ENCODE measurements at regions not wholly inside any gene's neighbourhood (a gene's known extent, or its start where the extent isn't known, plus 50 kb on each side); places are given as distances from the start of the nearest gene placed in this dataset.
A peak's percentile ranks its signal among the peaks of the same experiment; 100 is the strongest.

DNA sequence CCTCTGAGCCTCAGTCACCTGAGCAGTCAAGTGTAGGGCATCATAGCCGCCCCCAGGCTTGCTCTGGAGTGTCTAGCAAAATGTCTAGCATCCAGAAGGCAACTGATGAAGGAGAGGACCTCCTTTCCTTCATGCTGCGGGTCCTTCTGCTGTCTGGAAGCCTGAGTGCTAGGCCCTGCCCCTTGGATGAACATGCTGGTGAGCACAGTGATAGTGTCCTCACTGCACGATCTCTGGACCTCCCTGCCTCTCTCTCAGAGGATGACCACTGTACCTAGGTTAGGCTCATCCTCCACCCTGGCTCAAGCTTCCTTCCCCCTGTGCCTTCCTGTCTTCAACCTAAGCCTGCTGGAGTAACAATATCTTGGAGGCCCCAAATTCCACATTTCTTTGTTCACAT, 128.6 kb downstream of the TENT5C start (continued):
- TF ChIP-seq ZNF281 (CRISPR knock-in tag; IDR thresholded peaks at IDR 0.05), result no peak
- no peak for TF ChIP-seq ETV6 (CRISPR knock-in tag; IDR thresholded peaks at IDR 0.05)
- TF ChIP-seq AFF4 (CRISPR knock-in tag; IDR thresholded peaks at IDR 0.05; ENCODE audit: borderline replicate concordance), result no peak
- TF ChIP-seq SMAD3 (CRISPR knock-in tag; IDR thresholded peaks at IDR 0.05; ENCODE audit: borderline replicate concordance), result no peak
- no peak for TF ChIP-seq ZNF263 (CRISPR knock-in tag; IDR thresholded peaks at IDR 0.05; ENCODE audit: low read depth)
- TF ChIP-seq, protein P1, sequence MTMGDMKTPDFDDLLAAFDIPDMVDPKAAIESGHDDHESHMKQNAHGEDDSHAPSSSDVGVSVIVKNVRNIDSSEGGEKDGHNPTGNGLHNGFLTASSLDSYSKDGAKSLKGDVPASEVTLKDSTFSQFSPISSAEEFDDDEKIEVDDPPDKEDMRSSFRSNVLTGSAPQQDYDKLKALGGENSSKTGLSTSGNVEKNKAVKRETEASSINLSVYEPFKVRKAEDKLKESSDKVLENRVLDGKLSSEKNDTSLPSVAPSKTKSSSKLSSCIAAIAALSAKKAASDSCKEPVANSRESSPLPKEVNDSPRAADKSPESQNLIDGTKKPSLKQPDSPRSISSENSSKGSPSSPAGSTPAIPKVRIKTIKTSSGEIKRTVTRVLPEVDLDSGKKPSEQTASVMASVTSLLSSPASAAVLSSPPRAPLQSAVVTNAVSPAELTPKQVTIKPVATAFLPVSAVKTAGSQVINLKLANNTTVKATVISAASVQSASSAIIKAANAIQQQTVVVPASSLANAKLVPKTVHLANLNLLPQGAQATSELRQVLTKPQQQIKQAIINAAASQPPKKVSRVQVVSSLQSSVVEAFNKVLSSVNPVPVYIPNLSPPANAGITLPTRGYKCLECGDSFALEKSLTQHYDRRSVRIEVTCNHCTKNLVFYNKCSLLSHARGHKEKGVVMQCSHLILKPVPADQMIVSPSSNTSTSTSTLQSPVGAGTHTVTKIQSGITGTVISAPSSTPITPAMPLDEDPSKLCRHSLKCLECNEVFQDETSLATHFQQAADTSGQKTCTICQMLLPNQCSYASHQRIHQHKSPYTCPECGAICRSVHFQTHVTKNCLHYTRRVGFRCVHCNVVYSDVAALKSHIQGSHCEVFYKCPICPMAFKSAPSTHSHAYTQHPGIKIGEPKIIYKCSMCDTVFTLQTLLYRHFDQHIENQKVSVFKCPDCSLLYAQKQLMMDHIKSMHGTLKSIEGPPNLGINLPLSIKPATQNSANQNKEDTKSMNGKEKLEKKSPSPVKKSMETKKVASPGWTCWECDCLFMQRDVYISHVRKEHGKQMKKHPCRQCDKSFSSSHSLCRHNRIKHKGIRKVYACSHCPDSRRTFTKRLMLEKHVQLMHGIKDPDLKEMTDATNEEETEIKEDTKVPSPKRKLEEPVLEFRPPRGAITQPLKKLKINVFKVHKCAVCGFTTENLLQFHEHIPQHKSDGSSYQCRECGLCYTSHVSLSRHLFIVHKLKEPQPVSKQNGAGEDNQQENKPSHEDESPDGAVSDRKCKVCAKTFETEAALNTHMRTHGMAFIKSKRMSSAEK (CRISPR knock-in tag; IDR thresholded peaks at IDR 0.05; ENCODE audit: borderline replicate concordance), result no peak
- TF ChIP-seq ZNF423 (CRISPR knock-in tag; IDR thresholded peaks at IDR 0.05), result no peak
- TF ChIP-seq, protein P2, sequence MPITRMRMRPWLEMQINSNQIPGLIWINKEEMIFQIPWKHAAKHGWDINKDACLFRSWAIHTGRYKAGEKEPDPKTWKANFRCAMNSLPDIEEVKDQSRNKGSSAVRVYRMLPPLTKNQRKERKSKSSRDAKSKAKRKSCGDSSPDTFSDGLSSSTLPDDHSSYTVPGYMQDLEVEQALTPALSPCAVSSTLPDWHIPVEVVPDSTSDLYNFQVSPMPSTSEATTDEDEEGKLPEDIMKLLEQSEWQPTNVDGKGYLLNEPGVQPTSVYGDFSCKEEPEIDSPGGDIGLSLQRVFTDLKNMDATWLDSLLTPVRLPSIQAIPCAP (CRISPR knock-in tag; IDR thresholded peaks at IDR 0.05), result no peak
- TF ChIP-seq, protein P3, sequence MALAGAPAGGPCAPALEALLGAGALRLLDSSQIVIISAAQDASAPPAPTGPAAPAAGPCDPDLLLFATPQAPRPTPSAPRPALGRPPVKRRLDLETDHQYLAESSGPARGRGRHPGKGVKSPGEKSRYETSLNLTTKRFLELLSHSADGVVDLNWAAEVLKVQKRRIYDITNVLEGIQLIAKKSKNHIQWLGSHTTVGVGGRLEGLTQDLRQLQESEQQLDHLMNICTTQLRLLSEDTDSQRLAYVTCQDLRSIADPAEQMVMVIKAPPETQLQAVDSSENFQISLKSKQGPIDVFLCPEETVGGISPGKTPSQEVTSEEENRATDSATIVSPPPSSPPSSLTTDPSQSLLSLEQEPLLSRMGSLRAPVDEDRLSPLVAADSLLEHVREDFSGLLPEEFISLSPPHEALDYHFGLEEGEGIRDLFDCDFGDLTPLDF (CRISPR knock-in tag; IDR thresholded peaks at IDR 0.05), result no peak

DNA sequence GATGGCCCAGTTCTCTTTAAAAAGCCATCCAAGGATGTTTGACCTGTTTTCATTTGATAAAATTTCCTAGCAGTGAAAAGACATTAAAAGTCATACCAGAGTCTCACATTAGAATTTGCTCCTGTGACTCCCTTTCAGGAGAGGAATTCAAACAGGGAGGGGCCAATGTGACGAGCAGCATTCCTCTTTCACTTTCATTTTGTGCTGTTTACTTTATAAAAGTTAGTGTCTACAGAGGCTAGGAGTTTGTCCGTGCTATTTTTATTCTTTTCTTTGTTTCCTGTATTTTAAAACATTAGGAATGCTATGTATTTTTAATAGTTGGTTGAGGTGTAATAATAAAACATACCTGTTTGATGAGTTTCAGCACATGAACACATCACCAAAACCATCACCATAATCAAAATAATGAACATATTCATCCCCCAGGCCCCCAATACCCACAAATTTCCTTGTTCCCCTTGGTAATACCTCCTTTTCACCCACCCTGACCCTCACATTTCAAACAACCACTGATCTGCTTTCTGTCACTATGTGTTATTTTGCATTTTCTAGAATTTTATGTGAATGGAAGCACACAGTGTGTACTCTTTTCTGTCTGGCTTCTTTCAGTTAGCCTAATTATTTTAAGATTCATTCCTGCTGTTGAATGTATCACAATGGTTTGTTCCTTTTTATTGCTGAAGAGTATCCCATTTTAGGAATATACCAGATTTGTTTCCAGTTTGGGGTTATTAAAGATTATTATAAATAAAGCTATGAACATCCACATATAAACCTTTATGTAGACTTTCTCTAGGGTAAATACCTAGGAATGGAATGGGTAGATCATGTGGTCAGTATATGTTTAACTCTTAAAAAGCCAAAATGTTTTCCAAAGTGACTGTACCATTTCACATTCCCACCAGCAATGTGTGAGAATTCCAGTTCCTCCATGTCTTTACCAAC, 129.5 kb downstream of the TENT5C start:
- H3K4me1 Mint-ChIP-seq, result peaks cover 8% of the 10 kb centered on the region
- POLR2A ChIA-PET, result no interaction called here
- no peak; the same call in 1 of the 2 replicates for ATAC-seq
- TF ChIP-seq ATF1 (CRISPR knock-in tag; IDR thresholded peaks at IDR 0.05) (no peak), IRF2 (CRISPR knock-in tag; IDR thresholded peaks at IDR 0.05; ENCODE audit: borderline replicate concordance, low read depth) (no peak), PRRX2 (CRISPR knock-in tag; IDR thresholded peaks at IDR 0.05) (no peak), FOXK1 (CRISPR knock-in tag; IDR thresholded peaks at IDR 0.05) (no peak)
- TF ChIP-seq, protein P4, sequence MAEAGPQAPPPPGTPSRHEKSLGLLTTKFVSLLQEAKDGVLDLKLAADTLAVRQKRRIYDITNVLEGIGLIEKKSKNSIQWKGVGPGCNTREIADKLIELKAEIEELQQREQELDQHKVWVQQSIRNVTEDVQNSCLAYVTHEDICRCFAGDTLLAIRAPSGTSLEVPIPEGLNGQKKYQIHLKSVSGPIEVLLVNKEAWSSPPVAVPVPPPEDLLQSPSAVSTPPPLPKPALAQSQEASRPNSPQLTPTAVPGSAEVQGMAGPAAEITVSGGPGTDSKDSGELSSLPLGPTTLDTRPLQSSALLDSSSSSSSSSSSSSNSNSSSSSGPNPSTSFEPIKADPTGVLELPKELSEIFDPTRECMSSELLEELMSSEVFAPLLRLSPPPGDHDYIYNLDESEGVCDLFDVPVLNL (CRISPR knock-in tag; IDR thresholded peaks at IDR 0.05; ENCODE audit: borderline replicate concordance, low read depth), result no peak
- TF ChIP-seq, protein P5, sequence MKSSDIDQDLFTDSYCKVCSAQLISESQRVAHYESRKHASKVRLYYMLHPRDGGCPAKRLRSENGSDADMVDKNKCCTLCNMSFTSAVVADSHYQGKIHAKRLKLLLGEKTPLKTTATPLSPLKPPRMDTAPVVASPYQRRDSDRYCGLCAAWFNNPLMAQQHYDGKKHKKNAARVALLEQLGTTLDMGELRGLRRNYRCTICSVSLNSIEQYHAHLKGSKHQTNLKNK (CRISPR knock-in tag; IDR thresholded peaks at IDR 0.05), result no peak
- TF ChIP-seq, protein P6, sequence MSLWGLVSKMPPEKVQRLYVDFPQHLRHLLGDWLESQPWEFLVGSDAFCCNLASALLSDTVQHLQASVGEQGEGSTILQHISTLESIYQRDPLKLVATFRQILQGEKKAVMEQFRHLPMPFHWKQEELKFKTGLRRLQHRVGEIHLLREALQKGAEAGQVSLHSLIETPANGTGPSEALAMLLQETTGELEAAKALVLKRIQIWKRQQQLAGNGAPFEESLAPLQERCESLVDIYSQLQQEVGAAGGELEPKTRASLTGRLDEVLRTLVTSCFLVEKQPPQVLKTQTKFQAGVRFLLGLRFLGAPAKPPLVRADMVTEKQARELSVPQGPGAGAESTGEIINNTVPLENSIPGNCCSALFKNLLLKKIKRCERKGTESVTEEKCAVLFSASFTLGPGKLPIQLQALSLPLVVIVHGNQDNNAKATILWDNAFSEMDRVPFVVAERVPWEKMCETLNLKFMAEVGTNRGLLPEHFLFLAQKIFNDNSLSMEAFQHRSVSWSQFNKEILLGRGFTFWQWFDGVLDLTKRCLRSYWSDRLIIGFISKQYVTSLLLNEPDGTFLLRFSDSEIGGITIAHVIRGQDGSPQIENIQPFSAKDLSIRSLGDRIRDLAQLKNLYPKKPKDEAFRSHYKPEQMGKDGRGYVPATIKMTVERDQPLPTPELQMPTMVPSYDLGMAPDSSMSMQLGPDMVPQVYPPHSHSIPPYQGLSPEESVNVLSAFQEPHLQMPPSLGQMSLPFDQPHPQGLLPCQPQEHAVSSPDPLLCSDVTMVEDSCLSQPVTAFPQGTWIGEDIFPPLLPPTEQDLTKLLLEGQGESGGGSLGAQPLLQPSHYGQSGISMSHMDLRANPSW (CRISPR knock-in tag; conservative IDR thresholded peaks at IDR 0.05; ENCODE audit: low read depth), result no peak

More for the DNA sequence above, 129.5 kb downstream of the TENT5C start:
- CTCF ChIA-PET, result interaction anchor here (1.3 kb wide), 1 partner anchor 23 kb away, joined by 3 read pairs; no protein-coding TSS in a partner anchor
- Mint-ChIP-seq H3K36me3 (no peaks in the 10 kb centered on the region), H3K27me3 (ENCODE audit: low read depth) (no peaks in the 10 kb centered on the region), H3K4me3 (peak overlapping the region; percentile 7; the same call in 1 of the 2 replicates), H3K9me3 (no peaks in the 10 kb centered on the region), H3K27ac (peak overlapping the region; percentile 60; the same call in 1 of the 2 replicates)
- DNase-seq (ENCODE audit: low spot score), result no peak

Measured in WTC11 (cell line).